Lung microvascular endothelial cell (primary cell): ENCODE measurements at regions not wholly inside any gene's neighbourhood (a gene's known extent, or its start where the extent isn't known, plus 50 kb on each side); places are given as distances from the start of the nearest gene placed in this dataset.

Source experiments
- DNase-seq, 2 donors: peaks; one replicate each; pipeline versions ENCODE4 v3.0.0 to v3.0.0-alpha.2; 2010; ENCODE audit warnings: low read depth in 2 of 2

DNA sequence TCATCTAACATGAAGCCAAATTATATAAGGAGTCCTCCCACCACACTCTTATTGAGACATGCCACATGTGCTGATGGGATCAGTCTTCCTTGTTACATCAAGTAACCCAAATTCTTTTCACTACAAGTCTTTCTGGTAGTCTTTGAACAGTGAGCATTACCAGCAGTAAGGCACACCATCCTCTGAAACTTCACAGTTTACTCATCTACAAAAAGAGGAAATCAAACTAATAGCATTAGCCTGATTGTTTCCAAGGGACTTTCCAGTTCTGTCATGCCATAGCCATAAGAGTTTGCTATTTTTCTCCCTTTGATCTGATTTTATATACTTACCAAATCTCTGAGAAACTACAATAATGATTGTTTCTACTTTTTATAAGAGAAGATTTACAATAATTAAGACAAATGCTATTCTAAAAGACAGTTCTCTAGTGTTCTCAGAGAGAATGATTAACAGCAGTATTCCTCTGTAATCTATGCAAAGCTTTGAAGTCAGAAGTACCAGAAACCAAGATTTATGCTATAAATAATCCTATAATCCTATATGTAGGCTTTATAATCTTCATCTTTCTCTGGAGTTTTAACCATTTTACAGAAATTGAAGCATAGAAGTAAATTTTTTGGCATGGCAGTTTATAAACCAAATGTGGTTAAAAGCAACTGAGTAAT lies 166.2 kb upstream of the ACO1 start:
- no peak for DNase-seq

DNA sequence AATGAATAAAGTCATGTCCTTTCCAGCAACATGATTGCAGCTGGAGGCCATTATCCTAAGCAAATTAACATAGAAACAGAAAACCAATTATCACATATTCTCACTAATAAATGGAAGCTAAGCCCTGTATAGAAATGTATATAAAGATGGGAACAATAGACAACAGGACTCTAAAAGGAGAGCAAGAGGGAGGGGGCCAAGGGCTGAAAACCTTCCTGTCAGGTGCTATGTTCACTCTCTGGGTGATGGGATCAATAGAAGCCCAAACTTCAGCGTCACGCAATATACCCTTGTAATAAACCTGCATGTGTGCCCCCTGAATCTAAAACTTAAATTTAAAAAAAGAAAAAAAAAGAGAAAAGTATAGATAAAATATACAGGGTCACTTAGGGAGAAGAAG lies 163.7 kb upstream of the ACO1 start:
- DNase-seq: no peak

DNA sequence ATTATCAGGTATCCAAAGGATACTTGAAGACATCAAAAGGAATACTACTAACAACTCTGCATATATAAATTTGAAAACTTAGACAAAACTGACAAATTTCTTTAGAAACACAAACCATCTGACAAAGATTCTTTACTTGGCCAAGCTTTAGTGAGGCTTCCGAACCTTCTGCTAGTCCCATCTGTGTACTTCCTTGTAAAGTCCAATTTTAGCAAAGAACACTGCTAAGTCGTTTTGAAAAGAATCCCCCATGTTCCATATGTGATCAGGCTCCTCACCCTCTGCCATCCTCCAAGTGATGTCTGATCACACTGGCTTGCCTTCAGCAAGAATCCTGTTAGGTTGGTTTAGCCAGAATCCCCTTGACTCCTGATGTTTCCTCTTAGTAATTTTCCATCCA lies 150.0 kb upstream of the ACO1 start:
- no peak for DNase-seq

DNA sequence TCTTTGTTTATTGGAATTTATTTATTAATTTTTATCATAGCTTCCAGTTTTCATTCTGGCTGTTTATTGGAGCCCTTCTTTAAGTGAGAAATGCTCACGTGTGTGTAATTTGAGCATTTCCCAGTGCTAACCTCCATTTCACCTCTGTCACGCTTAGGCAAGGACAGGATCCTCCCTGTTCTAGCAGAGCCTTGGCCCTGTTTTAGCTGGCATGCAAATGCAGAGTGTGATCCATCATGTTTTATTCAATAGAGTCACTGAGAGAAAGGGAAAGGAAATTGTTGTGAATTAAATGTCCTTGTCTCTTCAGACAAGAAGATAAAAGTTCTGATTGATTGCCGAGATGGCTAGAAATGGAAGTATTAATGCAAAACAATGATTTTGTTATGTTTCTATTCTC lies 137.3 kb upstream of the ACO1 start:
- DNase-seq: no peak

DNA sequence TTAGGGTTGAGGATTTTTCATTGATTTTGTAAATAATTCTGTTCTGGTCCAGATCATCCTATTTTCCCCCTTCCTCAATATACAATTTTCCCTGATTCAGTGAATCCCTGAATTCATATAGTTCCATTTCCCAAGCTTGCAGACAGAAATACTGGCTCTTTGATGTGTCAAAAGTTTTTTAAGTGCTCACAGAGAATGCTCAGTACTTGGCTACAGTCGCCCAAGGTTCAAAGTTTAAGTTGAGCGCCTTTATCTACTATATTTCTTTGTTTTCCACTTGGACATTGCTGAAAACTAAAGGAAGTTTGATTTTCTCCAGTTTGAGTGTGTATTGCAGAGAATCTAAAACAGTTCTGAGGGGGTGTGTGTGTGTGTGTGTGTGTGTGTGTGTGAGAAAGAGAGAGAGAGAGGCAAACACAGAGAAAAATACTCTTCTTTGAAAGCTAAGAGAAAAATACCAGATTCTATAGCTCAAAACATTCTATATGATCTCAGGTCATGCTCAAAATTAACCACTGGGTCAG lies 136.2 kb upstream of the ACO1 start:
- no peak for DNase-seq

DNA sequence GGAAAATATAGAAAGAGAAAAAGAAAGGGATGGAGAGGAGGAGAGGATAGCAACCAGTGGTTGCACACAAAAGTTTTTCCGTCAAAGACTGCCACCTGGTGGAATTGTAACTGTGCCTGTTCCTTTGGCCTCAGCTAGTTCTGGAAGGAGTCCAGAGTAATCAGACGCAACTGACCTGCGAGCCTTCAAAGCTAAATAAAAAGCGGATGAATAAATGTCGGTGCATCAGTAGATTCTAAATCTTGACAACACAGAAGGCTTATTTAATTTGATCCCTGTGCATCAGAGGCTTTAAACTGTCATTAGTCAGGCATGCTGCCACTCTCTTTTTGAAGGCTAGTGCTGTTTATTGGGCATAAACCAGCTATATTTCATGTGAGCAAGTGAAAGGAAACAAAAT lies 132.9 kb upstream of the ACO1 start:
- DNase-seq: peak; percentile 48 to 77

DNA sequence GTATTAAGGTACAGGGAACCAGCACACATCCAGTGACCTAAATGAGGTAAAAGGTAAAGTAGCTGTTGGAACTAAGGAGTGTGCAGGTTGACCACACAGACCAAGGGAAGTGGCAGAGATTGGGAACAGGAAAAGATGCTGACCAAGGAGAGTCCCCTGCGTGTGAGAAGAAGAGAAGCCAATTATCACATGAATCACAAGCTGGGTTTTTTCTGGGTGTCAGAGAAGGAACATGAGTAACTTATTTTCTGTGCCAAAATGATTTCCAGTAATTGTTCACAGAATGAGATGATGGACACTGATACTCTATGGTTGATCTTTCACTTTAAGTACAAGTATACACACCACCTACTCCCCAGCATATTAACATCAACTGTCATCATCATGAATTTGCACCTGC lies 130.7 kb upstream of the ACO1 start:
- DNase-seq: no peak

DNA sequence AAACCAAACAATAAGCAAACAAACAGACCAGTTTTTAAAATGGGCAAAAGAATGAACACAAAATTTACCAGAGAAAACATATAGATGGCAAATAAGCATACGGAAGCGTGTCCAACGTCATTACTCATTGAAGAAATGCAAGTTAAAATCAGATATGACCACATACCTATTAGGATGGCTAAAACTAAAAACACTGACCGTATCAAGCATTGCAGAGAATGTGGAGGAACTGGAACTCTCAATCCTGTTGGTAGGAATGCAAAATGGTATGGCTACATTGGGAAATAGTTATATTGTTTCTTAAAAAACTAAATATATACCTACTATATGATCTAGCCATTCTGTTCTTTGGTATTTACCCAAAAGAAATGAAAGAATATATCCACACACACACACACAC lies 129.4 kb upstream of the ACO1 start:
- no peak for DNase-seq

DNA sequence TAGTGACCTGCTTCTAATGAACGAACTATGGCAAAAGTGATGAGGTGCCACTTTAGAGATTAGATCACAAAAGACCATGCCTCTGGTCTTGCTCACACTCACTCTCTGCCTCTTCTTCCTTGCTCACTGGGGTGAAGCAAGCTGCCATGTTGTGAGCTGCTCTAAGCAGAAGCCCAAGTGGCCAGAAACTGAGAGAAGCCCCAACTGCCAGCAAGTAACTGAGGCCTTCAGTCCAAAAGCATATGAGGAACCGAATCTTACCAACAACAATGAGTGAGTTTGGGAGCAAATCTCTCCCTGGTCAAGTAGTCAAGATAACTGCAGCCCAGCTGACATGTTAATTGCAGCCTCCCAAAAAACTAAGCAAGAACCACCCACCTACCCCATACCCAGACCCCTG lies 126.0 kb upstream of the ACO1 start:
- DNase-seq: no peak

DNA sequence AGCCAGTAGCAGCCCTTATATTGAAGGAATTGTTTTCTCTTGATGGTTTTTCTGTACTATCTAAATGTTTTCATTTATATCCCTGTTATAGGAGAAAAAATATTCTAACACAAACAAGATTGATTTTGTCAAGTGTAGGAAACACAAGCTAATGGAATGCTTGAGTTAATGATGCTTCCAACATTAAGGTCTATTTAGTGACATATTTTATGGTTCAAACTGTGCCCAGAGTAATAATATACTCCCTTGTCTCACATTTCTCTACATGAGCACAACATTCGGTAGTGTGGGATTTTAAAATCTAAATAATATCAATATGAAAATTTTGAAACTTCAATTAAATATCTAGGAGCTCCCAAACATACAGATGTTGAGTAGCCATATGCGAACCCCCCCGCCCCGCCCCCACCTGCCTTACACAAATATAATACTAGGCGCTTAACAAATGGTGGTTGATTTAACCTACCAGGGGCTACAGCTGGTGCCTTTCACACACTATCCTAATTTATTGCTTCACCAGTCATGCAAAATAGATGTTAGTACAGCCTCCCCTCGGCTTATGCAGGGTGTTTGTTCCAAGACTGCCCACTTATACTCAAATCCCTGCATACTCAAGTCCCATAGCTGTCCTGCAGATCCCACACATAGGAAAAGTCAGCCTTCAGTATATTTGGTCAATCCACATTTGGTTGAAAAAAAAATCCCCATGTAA lies 124.1 kb upstream of the ACO1 start:
- no peak for DNase-seq

DNA sequence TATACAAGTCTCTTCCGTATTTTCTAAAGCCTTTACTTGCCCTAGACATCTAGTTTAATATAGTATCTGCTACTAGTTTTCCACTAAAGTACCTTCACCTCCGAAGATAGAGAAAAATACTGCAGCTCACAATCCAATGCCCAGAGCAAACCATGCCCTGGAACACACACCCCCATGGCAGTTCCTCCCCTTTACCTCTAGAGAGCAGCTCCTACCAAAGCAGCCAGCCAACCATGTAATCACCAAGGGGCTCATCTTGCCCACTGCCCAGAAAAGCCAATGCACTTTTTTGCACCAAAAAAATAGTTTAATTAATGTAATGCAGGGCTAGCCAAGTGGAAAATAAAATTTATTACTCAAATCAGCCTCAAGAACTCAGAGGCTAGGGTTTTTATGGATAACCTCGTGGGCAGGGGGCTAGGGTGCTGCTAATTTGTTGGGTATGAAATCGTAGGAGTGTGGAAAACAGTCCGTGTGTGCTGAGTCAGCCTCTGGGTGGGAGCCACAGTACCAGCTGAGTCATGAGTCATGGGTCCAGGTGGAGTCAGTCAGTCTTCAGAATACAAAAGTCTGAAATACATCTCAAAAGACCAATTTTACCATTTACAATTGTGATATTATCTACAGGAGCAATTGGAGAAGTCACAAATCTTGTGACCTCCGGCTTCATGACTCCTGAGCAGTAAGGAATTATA lies 120.1 kb upstream of the ACO1 start:
- peak in 1 of 2 donors; percentile 1 for DNase-seq

DNA sequence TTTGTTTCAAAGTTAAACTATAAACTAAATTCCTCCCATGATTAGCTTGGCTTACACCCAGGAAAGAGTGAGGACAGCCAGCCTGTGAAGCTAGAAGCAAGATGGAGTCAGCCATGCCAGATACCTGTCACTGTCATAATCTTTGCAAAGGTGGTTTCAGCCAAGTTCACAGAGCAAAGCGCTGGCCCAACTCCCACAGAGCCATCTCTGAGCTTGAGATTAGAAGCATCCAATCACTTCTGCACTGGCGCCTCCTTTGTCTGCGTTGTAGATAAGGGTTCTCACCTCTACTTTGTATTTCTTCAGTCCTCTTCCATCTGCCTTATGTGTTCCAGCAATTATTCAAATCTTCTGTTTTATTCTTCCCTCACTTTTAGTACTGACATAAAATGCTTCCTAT lies 119.4 kb upstream of the ACO1 start:
- no peak for DNase-seq

DNA sequence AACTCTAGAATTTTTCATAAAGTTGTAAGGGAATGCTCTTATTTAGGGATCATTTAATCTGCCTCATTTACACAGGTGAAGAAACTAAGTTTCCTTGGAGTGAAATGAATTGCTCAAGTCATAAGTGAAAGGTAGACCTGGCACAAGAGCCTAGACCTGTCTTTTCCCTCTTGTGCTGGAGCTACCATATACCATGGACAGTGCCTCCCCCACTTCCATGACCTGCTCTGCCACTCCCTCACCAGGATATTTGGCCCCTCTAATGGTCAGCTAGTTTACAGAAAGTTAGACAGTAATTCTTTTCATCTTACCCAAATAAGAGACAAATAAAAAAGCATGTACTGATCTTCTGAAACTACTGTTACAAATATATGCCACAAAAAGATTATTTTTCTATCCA lies 105.5 kb upstream of the ACO1 start:
- no peak for DNase-seq

DNA sequence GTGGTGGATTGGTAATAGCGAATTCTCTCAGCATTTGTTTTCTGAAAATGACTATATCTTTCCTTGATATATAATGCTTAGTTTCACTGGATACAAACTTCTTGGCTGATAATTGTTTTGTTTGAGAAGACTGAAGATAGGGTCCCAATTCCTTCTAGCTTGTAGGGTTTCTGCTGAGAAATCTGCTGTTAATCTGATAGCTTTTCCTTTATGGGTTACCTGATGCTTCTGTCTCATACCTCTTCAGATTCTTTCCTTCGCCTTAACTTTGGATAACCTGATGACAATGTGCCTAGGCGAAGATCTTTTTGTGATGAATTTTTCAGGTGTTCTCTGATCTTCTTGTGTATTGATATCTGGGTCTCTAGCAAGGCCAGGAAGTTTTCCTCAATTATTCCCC lies 94.7 kb upstream of the ACO1 start:
- DNase-seq: no peak

DNA sequence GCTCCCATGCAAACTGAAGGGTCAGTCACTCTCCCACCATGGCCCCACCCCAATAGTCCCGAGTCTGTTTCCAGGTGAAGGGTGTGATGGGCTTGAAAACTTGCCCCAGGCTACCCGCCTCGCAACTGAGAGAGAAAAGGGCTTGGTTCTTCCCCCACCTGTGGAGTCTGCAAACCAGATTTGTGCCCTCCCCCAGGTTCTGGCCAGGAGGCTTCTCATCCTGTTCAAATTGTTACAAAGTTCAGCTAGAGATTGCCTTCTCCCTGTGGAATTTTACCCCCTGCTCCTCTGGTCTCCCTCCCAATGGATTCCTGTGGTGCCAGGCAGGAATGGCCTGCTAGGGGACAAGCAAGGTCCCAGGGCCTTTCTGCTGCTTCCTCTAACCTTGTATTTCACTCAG lies 93.1 kb upstream of the ACO1 start:
- DNase-seq: no peak

DNA sequence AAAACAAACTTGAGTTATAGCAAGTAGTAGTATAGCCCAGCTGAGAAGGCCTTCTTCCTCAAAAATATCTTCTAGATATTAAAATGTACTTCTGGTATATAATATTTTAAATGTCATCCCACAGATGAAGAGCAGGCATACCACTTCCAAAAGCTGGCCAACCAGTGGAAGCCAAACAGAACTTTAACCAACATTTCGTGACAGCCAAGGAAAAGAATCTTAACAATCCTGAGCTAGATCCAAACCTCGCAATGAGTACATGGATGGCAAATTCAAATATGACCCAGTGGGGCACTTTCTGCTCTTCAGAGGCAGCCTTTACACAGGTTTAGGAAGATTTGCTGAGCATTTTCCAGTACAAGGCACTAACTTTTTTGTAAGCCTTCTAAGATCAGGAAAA lies 91.8 kb upstream of the ACO1 start:
- no peak for DNase-seq

DNA sequence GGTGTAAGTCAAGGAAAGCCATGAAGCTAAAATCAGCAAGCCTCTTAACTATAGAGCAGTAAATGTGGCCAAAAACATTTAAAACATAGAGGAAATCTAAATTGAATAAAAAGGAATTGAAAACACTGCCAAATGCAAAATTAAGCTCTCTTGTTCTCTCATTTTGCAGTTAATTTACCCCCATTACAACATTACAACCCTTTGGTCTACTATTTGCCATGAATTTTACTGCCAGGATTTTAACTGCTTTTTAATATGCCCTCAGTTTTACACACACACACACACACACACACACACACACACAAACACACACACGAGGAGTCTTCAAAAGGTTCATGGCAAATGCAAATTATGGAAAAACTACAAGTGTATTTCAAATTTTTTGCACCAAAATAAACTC lies 91.4 kb upstream of the ACO1 start:
- DNase-seq: no peak

DNA sequence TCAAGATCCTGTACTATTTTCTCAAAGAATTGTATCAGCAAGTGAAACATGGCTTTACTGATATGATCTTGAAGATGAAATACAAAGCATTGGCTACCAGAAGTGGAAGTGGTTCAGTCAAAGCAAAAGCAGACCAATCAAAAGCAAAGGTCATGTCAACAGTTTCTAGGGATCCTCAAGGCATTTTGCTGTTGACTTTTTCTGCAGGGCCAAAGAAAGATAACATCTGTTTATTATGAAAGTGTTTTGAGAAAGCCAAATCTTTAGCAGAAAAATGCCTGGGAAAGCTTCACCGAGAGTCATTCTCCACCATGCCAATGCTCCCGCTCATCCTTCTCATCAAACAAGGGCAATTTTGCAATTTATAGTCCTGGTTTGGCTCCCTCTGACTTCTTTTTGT lies 90.3 kb upstream of the ACO1 start:
- no peak for DNase-seq

DNA sequence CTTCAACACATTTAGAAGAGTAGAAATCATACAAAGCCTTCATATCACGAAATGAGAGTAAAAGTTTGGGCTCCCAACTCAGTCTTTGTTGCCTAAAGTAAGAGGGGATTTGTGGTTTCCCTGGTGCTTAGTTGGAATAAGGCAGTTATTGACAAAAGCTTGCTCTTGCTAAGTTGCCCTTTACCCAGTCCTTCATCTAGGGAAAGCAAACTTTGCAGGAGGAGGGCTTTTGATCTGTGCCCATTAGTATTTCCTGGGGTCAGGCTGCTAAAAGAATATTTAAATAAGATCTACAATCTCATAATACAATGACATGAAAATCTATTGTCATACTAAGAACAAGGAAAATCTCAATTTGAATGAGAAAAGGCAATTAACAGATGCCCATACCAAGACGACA lies 84.1 kb upstream of the ACO1 start:
- DNase-seq: no peak

DNA sequence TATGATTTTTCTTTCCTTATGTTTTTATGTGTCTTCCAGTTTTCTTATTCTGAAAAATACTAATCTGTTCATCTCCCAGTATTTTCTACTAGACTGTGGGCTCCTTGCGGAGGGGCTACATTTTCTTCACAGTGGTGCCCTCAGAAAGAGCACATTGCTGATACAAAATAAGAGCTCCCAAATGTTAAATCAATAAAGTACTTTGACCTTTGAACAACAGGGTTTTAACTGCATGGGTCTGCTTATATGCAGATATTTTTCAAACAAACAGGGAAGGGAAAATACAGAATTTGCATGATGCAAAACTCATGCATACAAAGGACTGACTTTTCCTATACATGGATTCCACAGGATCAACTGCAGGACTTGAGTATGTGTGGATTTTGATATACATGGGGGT lies 79.9 kb upstream of the ACO1 start:
- no peak for DNase-seq

DNA sequence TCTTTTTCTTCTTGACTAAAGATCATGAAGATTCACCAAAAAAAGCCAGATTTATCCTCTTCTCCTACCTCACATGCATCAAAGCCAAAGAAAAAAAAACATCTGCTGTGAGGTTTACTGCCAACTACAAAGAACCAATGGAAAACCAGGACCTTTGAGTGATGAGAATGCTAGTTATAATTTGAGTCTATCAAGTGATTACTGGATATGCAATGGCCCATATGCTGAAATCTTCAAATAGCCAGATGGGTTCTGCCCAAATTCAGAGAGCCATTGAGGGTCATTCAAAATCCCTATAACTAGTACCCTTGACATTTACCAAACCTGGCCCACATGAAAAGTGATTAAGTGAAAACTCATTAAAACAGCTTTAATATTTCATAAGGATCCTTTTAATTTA lies 78.4 kb upstream of the ACO1 start:
- no peak for DNase-seq

DNA sequence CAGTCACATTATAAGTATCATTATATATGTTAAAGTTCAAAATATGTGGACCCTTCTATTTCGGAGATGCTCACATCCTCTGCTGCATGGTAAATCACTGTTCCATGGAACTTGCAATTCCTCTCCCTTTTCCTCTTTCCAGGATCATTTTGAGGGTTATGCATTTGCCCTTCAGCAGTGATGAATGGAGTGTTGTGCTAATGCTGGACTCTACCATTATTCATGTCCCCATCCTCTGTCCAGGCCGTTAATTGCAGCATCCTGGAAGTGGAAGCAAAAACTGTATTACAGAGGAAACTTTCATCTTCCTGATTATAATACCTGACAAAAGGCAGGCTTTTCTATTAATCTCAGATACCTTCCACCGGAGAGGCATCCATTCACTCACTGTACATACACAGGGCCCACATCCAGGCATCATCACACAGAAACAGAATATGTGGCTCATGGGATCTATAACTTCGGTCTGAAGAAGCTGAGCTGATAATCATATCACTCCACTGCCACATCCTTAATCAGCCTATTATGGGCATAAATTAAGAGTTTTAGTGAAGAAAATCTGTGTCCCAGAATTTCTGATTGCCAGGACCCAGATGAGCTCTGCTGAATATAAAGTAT lies 65.0 kb upstream of the ACO1 start:
- DNase-seq: no peak
